ENCODE measurements at regions not wholly inside any gene's neighbourhood (a gene's known extent, or its start where the extent isn't known, plus 50 kb on each side); places are given as distances from the start of the nearest gene placed in this dataset.
"Not testable (repeated sequence)": the region's sequence is repeated elsewhere in the genome, so short reads cannot be mapped to it uniquely, and the experiment has no call there.

GRCh38 chr17:13659051-13659450, 57.3 kb upstream of the HS3ST3A1 start:
- not testable (repeated sequence) for ATAC-seq; DNase-seq (ENCODE audit: low spot score)

DNA sequence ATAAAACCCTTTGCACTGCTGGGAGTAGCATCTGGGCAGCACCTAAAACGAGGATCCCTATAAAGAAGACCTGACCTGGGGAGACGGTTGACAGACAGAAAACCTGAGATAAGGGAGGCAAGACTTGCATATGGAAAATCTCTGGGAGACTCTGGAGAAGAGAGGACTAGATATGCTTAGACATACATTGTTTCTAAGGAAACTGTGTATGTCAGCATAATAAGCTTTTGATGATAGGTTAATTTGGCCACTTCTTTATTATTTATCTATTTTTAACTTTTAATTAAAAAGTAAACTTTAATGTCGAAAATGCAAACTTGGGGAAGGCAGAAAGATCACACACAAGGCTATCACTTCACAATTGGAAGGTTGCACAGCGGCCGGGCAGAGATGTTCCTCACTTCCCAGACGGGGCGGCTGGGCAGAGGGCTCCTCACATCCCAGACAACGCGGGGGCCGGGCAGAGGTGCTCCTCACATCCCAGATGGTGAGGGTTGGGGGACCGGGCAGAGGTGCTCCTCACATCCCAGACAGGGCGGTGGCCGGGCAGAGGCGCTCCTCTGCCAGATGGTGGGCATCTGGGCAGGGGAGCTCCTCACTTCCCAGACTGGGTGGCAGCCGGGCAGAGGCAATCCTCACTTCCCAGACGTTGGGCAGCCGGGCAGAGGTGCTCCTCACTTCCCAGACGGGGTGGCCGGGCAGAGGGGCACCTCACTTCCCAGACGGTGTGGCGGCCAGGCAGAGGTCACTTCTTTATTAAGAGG, 64.3 kb upstream of the HS3ST3A1 start:
- DNase-seq (ENCODE audit: low spot score) (no peak), ATAC-seq (no peak)

DNA sequence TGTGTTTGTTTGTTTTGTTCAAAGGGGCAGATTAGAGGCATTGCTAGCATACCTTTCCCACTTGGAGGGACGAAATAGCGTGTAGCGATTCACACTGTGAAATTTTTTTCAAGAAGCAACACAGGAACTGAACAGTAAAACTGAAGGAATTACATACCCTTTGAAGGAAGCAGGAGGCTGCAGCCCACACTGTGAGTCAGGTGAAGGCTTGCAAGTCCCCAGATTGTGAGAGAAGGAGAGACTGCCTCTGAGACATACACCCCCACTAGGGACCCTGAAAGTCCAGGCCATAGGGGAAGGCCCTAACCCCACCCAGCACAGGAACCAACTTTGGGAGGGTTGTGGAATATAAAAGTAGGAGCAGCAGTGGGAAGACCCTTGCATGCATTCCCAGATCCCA, 69.6 kb upstream of the HS3ST3A1 start:
- no peak for ATAC-seq

DNA sequence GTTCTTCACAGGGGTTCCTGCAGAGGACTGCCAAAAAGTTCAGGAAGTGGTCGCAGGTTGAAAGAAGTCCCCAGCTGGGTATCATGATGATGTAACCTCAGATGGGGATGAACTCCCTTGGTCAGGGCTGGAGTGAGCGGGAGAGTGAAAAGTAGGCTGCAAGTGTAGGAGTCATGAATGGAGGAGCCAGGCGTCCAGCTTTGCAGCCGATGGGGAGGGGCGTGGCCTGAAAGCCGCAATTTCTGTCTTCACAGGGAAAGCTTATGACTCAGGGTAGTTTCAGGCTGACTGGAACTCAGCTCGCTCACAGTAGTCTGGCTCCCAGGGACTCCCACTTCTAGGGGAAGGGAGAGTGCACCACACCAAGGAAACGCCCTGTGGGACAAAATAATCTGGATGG, 70.0 kb upstream of the HS3ST3A1 start:
- no peak for ATAC-seq
- no peak for DNase-seq (ENCODE audit: low spot score)

More for the DNA sequence above, 69.6 kb upstream of the HS3ST3A1 start:
- DNase-seq (ENCODE audit: low spot score), result no peak

- DNase-seq (ENCODE audit: low spot score), result no peak
- no peak for ATAC-seq
Measured at GRCh38 chr17:13678361-13678760, 76.6 kb upstream of the HS3ST3A1 start.

DNA sequence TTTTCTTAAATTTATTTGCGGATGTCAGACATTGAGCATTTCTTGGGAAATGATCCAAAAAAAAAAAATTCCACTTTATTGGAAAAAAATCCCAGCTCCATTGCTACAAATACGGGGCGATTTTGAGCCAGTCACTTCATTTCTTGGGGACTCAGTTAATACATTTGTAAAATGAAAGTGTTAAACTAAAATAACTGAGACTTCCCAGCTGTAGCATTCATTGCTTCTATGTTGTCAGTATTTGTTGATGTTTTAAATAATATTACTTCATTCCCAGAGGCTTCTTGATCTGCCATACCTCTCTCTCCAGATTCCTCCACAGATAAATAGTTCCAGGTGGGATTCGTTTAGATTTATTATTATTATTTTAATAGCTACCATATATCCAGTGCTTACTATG, 77.1 kb upstream of the HS3ST3A1 start:
- DNase-seq (ENCODE audit: low spot score) (no peak), ATAC-seq (no peak)

DNA sequence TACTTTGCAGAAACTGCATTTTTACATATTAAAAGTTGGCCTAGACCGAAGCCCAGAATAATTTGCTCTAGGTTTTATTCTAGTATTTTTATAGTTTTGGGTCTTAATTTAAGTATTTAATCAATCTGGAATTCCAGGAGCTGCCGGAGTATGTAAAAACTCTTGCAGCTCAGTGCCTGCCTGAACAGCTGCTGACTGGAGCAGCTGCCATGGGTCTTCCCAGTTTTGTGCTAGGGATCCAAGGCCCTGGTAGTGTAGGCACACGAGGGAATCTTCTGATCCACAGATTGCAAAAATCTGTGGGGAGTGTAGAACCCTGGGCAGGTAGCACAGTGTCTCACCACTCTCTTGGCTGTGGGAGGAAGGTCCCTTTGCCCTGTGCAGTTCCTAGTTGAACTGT, 87.0 kb upstream of the HS3ST3A1 start:
- no peak for ATAC-seq
- DNase-seq (ENCODE audit: low spot score), result no peak

- ATAC-seq, result no peak
- DNase-seq (ENCODE audit: low spot score), result no peak
Measured at GRCh38 chr17:13690806-13691205, 89.1 kb upstream of the HS3ST3A1 start.

DNA sequence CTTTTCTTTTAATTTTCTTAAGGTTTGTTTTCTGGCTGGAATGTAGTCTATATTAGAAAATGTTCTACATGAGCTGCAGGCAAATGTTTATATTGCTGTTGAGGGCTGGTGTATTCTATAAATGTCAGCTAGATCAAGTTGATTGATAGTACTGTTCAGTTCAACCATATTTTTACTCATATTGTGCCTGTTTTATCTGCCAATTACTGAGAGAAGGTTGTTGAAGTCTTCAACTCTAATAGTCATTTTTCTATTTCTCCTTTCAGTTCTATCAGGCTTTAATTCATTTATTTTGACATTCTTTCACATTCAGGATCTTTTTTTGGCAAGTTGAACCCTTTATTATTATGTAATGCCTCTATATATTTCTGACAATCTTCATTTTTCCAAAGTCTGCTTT, 93.2 kb upstream of the HS3ST3A1 start:
- ATAC-seq, result no peak

DNA sequence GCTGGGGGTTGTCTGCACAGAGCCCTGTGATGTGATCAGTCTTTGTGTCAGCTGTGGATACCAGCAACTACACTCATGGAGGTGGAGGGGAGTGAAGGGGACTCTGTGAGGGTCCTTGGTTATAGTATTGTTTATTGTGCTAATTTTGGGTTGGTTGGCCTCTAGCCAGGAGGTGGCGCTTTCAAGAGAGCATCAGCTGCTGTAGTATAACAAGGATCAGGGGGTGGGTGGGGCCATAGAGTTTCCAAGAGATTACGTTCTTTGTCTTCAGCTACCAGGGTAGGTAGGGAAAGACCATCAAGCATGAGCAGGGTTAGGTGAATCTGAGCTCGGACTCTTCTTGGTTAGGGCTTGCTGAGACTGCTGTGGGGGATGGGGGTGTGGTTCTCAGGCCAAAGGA, 97.1 kb upstream of the HS3ST3A1 start:
- DNase-seq (ENCODE audit: low spot score), result no peak
- no peak for ATAC-seq

More for the DNA sequence above, 93.2 kb upstream of the HS3ST3A1 start:
- no peak for DNase-seq (ENCODE audit: low spot score)

GRCh38 chr17:13699261-13699660, 97.5 kb upstream of the HS3ST3A1 start:
- no peak for ATAC-seq
- no peak for DNase-seq (ENCODE audit: low spot score)

- DNase-seq (ENCODE audit: low spot score) (no peak), ATAC-seq (no peak)
Measured at GRCh38 chr17:13702266-13702665, 100.5 kb upstream of the HS3ST3A1 start.

DNA sequence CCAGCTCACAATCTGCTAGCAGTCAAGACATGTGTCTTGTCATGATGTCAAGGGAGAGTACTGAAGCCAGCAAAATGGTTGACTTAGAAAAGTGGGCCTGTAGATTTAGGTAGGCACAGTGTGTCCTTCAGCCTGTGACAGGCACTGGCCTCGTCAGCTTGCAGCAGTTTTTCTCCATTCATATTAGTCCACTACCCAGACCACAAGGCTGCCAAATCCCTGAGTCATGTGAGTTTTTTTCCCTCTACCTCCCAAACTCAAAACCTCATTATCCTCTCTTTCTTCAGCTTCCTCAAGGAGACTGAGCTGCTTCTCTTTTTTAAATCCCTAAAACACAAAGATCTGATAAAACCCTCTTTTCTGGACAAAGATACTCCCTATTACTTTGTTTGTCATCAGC, 102.6 kb upstream of the HS3ST3A1 start:
- ATAC-seq (no peak), DNase-seq (ENCODE audit: low spot score) (no peak)

- ATAC-seq, result no peak
- no peak for DNase-seq (ENCODE audit: low spot score)
Measured at GRCh38 chr17:13705221-13705620, 103.5 kb upstream of the HS3ST3A1 start.

DNA sequence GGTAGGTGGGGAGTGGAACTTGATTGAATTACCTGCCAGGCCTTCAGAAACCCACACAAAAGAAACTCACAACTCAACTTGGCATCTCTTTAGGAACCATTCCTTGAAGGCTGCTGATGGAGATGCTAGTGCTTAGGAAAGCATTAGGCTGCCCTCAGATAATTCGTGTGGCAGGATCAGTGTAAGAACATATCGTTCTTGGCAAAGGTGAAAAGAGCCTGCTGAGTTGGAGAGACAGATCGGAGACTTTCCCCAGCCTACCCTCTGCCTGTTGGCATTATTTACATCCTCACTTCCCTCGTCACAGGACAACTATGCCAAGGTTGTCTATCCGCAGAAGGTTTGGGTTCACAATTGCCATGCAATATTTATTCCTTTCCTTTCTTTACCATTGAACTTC, 120.0 kb upstream of the HS3ST3A1 start:
- DNase-seq (ENCODE audit: low spot score), result no peak
- ATAC-seq, result no peak

DNA sequence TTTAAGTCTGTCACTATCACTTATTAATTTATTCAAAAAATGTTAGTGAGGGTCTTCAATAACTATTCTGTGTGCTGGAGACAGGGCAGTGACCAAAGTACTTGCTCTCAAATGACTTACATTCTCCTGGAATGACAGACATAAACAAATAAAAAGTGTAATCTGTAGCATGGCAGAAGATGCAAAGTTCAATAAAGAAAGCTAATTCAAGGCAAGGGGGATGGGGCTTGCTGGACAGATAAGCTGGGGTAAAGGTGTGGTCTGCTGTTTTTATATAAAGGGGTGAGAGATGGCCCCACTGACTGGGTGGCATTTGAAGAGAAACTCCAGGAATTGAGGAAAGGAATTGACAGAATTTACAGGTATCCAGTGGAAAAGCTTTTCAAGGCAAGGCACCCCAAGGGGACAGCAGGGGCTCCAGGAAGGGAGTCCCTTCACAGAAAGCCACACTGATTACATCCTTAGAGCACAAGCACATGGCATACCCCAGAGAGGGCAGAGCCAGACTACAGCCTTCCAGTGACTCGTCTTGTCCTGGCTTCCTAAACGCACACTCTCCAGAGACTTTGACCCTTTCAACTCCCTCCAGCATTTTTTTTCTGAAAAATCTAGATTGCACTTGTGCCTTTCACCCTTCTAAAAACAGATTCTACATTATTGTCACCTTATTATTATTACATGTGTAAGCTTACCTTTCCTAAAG, 123.7 kb upstream of the HS3ST3A1 start:
- ATAC-seq (no peak), DNase-seq (ENCODE audit: low spot score) (no peak)

GRCh38 chr17:13727441-13728171, 125.9 kb upstream of the HS3ST3A1 start:
- ATAC-seq (no peak), DNase-seq (ENCODE audit: low spot score) (no peak)

DNA sequence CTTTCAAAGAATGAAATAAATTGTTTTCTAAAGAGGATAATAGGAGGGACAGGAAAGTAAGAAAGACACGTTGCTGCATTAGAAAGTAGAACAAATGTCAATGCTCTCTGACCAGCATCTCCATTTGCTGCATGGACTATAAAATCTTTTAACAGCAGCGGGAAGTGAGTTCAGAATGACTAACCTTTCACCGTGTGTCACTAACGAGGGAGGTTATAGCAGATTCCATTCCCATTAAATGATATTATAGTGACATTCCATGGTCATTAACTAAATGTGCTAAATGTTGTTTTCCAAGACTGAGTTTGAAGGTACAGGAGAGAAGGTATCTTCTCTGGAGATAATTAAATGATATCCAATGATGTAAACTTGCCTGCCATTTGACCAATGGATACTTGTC, 127.1 kb upstream of the HS3ST3A1 start:
- no peak for ATAC-seq
- DNase-seq (ENCODE audit: low spot score), result no peak

DNA sequence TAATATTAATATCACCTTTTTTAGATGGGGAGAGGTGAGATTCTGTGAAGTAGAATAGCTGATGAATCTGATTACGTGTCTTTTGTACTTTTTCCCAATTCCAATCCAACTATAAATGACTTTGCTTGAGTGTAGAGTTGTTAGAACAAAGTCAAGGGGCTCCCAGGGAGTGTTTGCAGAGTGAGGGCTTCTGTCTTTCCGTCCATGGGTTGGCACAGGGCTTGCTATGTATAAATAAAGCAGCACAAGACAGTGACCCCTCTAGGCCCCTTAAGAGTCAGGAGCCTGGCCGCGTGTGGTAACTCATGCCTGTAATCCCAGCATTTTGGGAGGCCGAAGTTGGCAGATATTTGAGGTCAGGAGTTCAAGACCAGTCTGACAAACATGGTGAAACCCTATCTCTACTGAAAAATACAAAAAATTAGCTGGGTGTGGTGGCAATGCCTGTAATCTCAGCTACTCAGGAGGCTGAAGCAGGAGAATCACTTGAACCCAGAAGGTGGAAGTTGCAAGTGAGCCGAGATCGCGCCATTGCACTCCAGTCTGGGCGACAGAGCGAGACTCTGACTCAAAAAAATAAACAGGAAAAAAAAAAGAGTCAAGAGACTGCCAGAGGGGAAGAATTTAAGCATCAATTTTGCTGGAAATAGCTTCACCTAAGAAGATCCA, 127.9 kb upstream of the HS3ST3A1 start:
- no peak for DNase-seq (ENCODE audit: low spot score)
- no peak for ATAC-seq

DNA sequence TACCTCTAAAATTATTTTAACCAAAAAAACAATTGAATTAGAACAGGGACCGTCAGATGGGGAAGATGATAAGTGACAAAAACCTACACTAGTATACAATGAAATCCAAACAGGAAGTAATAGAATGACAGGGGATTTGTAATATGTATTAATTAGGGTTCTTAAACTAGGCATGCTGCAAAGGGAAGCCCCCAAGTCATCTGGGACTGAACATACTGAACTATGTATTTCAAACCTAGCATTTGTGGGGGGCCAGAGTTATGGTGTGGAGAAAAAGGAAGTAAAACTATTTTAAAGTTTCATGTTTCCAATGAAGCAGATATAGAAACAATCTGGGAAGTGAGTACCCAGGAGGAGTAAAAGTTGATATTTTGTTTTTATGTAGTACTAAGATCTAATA, 133.2 kb upstream of the HS3ST3A1 start:
- DNase-seq (ENCODE audit: low spot score) (no peak), ATAC-seq (no peak)

- DNase-seq (ENCODE audit: low spot score), result no peak
- ATAC-seq, result no peak
Measured at GRCh38 chr17:13735444-13735843, 133.7 kb upstream of the HS3ST3A1 start.
